MG63 (cell line): ENCODE measurements at regions not wholly inside any gene's neighbourhood (a gene's known extent, or its start where the extent isn't known, plus 50 kb on each side); places are given as distances from the start of the nearest gene placed in this dataset.

Experiments
- DNase-seq: peaks from one replicate; pipeline ENCODE4 v3.0.0-alpha.2; 2020
- H3K27me3 ChIP-seq: fragments of 250-450 bp; sonication (Bioruptor Pico); 2 replicates; pipeline ENCODE4 v1.5.1; 2020; ENCODE audit warnings: mild to moderate bottlenecking, moderate library complexity
- H3K36me3 ChIP-seq: fragments of 250-450 bp; sonication (Bioruptor Pico); 2 replicates; pipeline ENCODE4 v1.5.1; 2020; ENCODE audit warnings: mild to moderate bottlenecking, moderate library complexity
- H3K4me3 ChIP-seq: fragments of 250-450 bp; sonication (Bioruptor Pico); 2 replicates; pipeline ENCODE4 v1.5.1; 2020; ENCODE audit warnings: mild to moderate bottlenecking, moderate library complexity
- H3K9me3 ChIP-seq: fragments of 250-450 bp; sonication (Bioruptor Pico); 2 replicates; pipeline ENCODE4 v1.5.1; 2020; ENCODE audit warnings: mild to moderate bottlenecking, moderate library complexity

DNA sequence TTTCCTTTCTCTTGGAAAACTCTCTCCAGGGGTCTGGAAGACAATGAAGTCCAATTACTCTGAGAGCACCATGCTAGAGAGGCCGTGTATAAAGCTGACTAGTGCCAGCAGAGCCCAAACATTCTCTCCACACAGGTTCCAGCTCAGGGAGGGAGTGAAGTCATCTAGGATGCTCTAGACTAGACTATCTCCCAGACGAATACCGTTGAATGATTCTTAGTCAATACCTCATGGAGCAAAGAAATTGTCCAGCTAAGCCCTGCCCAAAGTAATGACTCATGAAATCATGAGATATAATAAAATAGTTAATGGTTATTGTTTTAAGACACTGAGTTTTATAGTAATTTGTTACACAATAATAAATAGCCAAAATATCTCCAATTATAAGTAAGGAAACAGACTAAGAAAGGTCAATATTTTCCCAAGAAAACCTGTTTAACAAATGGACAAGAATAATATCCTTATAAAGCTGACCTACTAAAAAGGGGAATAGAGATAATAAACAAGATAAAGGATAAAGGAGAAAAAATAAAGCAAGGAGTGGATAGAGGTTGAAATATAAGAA, 163.9 kb upstream of the LRRC7 start:
- no peak overlapping the region for H3K4me3 ChIP-seq
- H3K36me3 ChIP-seq, result no peaks in the 10 kb centered on the region
- DNase-seq, result no peak
- H3K27me3 ChIP-seq, result no peaks in the 10 kb centered on the region
- H3K9me3 ChIP-seq, result no peaks in the 10 kb centered on the region

DNA sequence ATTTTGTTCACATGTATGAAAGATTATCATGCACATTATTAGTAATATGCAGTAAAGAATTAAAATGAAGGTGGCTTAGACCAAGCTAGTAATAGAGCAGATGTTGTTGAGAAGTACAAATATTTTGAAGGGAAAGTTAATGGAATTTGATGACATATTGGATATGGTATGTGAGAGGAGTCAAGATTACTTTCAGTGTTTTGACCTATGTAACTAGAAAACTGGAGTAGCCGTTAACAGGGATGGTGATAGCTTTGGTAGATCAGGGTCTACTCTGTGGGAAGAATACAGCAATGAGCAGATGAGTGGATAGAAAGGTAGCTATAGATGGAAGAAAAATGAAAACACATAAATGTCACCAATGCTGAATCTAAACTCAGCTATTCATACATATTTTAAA, 163.2 kb upstream of the LRRC7 start:
- no peaks in the 10 kb centered on the region for H3K9me3 ChIP-seq
- no peak overlapping the region for H3K4me3 ChIP-seq
- no peak for DNase-seq

DNA sequence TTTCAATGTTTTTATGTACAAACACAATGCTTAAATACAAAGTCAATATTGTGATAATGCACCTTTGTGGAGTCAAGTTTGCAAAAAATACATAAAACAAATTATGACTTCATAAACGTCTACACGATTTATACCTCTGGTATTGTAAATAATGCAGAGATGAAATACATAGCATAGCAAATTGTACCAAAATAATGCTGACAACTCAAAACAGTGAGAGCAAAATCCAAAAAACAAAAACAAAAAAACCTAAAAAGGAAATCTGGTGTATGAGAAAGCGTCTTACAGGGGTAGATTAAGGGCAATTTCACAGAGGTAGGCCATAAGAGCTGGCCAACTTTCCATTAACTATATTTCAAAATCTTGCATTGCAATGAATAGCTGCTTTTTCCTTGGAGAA, 161.5 kb upstream of the LRRC7 start:
- DNase-seq, result no peak
- Histone ChIP-seq H3K9me3 (no peaks in the 10 kb centered on the region), H3K4me3 (no peak overlapping the region), H3K27me3 (no peaks in the 10 kb centered on the region), H3K36me3 (no peaks in the 10 kb centered on the region)

More for the DNA sequence above, 163.2 kb upstream of the LRRC7 start:
- Histone ChIP-seq H3K27me3 (no peaks in the 10 kb centered on the region), H3K36me3 (no peaks in the 10 kb centered on the region)

DNA sequence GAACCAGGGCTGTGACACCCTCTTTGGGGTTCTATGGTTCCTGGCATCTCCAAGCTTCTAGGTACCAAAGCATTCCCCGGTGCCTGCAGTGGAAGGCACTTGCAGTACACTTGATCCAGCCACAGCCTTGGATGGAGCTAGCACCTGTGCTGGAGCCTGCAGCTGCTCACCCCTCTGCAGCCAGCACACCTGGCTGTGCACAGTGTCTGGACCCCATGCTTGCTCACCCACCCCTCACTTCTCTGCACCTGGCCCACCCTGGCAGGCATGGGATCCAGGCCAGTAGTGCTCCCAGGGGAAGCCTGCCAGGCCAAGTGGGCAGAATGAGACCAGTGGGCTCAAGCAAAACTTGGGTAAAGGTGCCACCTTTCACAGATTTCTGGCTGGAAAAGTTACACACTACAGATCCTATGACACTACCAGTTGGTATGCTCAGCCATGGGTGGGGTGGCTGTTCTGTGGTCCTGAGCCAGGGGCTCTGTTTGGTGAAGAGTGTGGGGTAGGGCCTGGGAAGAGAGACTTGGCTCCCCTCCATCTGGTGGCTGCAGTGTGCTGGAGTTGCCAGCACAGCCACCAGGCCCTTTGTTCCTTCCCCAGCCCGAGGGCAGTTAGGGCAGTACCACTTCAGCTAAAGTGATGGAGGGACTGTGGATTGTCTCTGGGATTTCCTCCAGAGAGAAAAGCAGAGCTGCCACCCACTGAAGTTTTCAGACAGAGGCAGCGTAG, 157.8 kb upstream of the LRRC7 start:
- Histone ChIP-seq H3K36me3 (no peaks in the 10 kb centered on the region), H3K27me3 (no peaks in the 10 kb centered on the region), H3K9me3 (no peaks in the 10 kb centered on the region), H3K4me3 (no peak overlapping the region)
- DNase-seq, result no peak

DNA sequence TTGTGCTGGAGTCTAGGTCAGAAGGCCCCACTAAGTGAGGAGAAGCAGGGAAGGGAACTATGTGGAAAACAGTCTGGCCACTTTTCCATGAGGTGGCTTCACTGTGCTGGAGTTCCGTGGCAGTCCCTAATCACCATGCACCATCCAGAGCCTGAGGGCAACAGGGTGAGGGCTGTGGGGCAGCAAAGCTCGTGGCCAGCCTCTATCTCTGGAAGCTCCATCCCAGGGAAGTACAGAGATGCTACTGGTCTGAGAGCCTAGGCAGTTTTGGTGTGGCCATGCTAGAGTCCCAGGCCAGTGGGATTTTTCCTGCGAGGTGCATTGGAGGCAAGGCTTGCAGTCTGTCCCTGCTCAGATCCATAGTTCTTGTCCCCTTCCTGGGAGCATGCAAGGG, 157.3 kb upstream of the LRRC7 start:
- Histone ChIP-seq H3K4me3 (no peak overlapping the region), H3K9me3 (no peaks in the 10 kb centered on the region), H3K36me3 (no peaks in the 10 kb centered on the region), H3K27me3 (no peaks in the 10 kb centered on the region)
- DNase-seq, result no peak

DNA sequence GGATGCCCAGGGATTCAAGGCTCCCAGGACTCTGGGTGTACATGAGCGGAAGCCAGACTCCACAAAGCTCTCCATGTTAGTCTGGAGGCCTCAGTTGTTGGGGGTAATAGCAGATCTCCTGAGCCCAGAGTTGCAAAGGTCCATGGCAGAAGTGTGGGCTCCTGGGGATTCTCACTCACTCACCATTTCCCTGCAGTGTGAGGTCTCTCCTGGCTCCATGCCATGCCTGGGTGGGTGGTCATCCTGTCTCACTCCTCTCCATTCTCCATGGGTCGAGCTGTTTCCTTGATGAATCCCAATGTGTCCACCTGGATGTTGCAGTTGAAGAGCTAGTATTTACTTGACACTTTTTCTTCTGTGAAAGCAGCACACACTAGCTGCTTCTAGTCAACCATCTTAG, 156.8 kb upstream of the LRRC7 start:
- Histone ChIP-seq H3K27me3 (no peaks in the 10 kb centered on the region), H3K9me3 (no peaks in the 10 kb centered on the region), H3K36me3 (no peaks in the 10 kb centered on the region), H3K4me3 (no peak overlapping the region)
- no peak for DNase-seq

DNA sequence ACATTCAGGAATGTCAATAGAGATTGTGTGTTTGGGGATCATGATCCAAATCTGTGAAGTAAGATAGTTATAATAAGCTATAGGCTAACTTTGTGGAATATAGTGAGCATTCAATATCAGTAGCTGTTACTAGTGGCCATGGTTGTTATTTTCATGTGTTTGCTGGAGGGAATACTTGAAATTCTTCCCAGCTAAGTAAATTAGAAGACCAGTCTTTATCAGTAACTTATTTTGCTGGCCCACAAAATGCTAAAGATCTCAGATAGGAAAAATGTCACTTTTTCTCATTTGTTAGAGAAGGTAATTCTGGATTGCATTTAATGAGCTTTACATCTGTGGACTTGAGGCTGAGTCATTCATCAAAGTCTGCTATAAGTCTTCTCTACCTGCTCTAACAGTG, 156.1 kb upstream of the LRRC7 start:
- DNase-seq, result no peak

DNA sequence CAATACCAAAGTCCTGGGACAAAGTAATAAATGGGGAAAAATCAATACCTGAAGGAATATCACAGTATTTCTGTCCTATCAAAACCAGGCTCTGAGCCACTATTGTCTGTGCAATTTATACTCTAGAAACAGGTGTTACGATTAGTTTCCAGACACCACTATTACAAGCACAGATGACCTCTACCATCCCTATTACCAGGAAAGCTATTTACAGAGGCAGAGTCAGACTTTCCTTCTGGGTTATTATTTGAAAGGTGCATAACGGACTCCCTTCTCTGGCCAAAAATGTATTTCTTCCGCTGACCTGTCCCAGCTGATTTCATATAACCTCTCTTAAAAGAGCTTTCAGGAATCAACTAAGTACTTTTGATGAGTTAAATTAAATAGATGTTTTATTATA, 154.6 kb upstream of the LRRC7 start:
- Histone ChIP-seq H3K4me3 (no peak overlapping the region), H3K36me3 (no peaks in the 10 kb centered on the region)

More for the DNA sequence above, 156.1 kb upstream of the LRRC7 start:
- H3K36me3 ChIP-seq, result no peaks in the 10 kb centered on the region
- H3K4me3 ChIP-seq, result no peak overlapping the region
- H3K27me3 ChIP-seq, result no peaks in the 10 kb centered on the region
- no peaks in the 10 kb centered on the region for H3K9me3 ChIP-seq

DNA sequence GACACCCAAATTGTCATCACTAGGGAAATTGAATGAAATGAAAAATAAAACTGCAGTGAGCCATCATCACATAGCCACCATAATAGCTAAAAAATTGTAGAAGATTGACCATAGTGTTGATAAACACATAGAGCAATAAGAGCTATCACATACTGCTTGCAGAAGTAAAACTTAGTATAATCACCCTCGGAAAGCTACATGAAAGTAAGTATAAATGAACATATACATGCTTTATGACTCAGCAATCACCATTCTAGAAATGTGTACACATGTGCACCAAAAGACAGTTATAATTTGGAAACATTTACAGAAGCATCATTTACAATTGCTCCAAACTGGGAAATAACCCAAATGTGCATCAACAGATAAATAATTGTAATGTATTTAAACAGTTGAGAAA, 153.1 kb upstream of the LRRC7 start:
- Histone ChIP-seq H3K4me3 (no peak overlapping the region), H3K9me3 (no peaks in the 10 kb centered on the region), H3K36me3 (no peaks in the 10 kb centered on the region), H3K27me3 (no peaks in the 10 kb centered on the region)
- no peak for DNase-seq

More for the DNA sequence above, 154.6 kb upstream of the LRRC7 start:
- no peaks in the 10 kb centered on the region for H3K27me3 ChIP-seq
- H3K9me3 ChIP-seq, result no peaks in the 10 kb centered on the region
- no peak for DNase-seq

DNA sequence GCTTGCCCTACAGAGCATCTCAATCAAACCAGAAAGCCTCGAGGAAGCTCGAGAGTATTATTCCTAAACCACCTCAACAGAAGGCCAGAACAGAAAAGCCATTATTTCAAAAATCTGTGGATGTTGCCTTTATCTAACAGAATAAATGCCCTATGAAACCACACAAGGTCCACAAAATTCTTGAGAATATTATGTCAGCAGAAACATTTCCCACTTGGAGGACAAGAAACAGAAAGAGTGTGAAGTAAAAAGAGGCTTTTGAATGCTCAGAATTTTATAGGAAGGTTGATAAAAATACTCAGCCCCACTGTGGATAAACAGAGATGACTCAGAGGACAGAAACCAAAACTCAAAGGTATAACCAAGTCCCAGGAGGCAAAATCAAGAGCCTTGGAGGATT, 146.4 kb upstream of the LRRC7 start:
- Histone ChIP-seq H3K9me3 (no peaks in the 10 kb centered on the region), H3K36me3 (no peaks in the 10 kb centered on the region), H3K27me3 (no peaks in the 10 kb centered on the region), H3K4me3 (no peak overlapping the region)
- DNase-seq, result no peak

DNA sequence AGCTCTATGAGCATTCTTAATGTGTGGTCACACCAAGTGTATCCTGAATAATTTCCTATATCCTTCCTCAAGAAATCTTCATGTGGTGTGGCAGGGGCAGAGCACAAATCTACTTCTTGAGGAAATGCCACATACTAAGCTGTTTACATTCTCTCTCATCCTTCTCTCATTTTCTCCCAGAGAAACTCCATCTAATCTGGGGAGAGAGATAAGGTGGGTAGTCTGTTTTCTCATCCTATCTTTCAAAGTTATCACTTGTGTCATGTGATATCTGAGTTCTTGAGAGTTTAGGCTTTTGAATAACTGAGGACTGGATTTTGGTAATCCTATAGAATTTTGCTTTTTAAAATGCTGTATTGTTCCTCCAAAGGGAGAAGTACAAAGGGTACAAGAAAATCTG, 141.9 kb upstream of the LRRC7 start:
- Histone ChIP-seq H3K9me3 (no peaks in the 10 kb centered on the region), H3K27me3 (no peaks in the 10 kb centered on the region), H3K36me3 (no peaks in the 10 kb centered on the region), H3K4me3 (no peak overlapping the region)
- no peak for DNase-seq

DNA sequence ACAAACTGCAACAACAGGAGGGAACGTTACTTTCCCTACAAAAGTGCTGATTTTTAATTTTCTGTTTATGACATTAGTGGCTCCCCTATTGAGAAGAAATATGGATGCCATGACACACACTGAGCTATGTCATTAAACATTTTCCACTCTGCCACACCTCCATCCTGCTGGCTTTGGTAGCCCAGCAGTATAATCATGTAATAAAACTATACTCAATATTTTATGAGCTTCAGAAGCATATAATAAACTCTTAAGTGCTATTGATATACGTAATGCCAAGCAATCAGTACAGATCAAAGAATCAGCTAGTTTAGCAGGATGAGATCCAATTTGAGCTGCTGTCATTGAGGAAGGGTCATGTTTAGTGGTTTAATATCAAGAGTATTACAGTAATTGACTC, 141.3 kb upstream of the LRRC7 start:
- H3K36me3 ChIP-seq, result no peaks in the 10 kb centered on the region
- no peaks in the 10 kb centered on the region for H3K27me3 ChIP-seq
- no peak overlapping the region for H3K4me3 ChIP-seq
- no peaks in the 10 kb centered on the region for H3K9me3 ChIP-seq
- no peak for DNase-seq

DNA sequence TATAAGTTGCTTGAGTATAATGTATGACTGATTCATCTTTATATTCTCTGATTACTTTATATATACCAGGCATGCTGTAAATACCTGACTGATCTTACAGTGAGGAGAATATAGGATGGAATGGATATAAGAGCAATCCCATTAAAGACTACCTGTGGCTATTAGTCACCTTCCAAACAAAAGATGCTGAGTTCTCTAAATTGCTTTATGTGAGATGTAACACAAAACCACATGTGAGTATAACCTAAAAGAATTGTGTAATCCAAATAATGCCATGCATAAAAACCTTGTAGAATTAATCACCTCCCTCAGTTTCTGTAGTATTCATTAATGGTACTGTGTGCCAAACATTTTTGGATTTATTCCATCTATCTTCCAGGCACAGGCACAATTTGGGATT, 134.6 kb upstream of the LRRC7 start:
- Histone ChIP-seq H3K27me3 (no peaks in the 10 kb centered on the region), H3K36me3 (no peaks in the 10 kb centered on the region), H3K4me3 (no peak overlapping the region), H3K9me3 (no peaks in the 10 kb centered on the region)
- DNase-seq, result no peak

DNA sequence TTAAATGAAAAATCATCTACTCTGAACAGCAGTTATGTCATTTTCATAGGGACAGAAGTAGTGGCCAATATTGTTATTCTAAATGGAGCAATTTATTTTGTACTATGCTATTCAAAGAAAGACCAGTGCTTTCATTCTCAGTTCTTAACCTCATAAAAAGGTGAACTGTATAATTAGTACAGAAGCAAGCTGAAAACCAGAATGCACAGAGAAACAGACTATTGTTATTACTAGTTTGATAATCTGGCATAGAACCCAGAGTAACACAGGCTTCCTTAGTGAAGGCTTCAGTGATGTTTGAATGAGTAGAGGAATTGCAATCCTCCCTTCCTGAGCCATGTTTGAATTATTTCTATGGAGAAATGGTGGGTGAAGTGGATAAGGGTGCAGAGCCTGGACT, 131.6 kb upstream of the LRRC7 start:
- no peak overlapping the region for H3K4me3 ChIP-seq
- H3K9me3 ChIP-seq, result no peaks in the 10 kb centered on the region
- H3K36me3 ChIP-seq, result no peaks in the 10 kb centered on the region
- no peaks in the 10 kb centered on the region for H3K27me3 ChIP-seq
- DNase-seq, result no peak

DNA sequence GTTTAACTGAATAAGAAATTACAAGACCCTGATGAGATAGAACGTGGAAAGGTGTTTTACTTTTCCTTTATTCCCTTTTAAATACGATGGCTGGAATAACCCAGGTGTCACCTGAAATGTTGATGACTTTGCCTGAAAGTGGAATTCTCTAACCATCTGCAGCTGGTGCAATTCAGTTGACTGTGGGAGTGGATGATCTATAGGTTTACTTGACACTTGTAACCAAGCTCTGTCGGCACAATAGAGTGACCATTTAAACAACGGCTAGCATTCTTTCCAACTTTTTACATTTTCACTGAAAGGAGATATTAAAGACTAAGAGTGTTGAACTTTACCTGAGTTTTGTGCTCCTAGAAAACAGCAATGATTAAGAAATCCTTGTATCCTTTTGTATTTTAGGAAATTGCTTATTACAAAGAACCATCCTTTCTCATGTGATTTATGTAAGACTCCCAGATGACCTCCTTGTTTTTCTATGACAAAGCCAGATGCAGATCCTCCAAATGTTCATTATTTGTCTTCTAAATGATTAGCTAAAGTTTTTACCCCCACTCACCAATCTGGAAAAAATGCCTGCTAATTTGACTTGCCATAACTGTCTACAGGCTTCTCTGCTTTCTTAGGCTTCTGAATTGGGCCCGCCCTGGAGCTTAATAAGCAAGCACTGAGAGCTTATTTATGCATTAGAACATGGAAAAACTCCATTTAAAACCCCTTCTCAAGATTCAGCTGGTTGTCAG, 129.5 kb upstream of the LRRC7 start:
- Histone ChIP-seq H3K27me3 (no peaks in the 10 kb centered on the region), H3K9me3 (no peaks in the 10 kb centered on the region), H3K4me3 (no peak overlapping the region), H3K36me3 (no peaks in the 10 kb centered on the region)
- DNase-seq, result no peak

DNA sequence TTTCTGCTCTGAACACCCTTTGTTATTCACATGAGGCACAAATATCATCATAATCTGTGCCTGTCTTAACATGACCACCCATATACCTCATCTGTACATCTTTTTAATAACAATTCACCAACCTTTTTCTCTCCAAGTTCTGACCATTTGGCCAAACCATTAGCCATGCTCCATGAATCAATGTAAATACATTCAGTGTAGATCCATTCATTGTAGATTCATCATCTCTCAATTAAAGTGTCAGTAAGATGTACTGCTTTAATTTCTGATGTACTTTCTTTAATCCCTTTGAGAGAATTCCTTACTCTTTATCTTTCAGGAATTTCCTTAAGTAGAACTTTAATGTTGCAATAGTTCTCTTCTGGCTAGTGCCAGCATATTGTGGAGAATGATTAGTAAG, 126.2 kb upstream of the LRRC7 start:
- H3K9me3 ChIP-seq, result no peaks in the 10 kb centered on the region
- DNase-seq, result no peak
- H3K4me3 ChIP-seq, result no peak overlapping the region
- H3K36me3 ChIP-seq, result no peaks in the 10 kb centered on the region
- H3K27me3 ChIP-seq, result no peaks in the 10 kb centered on the region

DNA sequence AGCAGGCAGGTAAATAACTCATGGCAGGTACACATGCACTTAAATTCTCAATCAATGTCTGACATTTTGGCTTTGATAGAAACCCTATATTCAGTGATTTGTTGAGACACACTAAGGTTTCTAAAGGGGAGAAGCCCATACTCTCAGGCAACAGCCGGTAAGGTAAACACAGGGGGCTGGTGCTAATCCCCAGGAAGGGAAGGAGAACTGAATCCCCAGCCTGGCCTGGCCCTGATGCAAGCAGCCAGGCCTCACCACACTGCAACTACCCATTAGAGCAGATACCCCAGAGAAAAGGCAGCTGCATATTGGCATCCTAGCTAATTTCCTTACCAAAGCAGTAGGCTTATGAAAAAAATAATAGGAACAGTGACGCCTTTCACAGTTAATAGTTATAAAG, 116.5 kb upstream of the LRRC7 start:
- no peak for DNase-seq
- no peaks in the 10 kb centered on the region for H3K27me3 ChIP-seq
- no peaks in the 10 kb centered on the region for H3K36me3 ChIP-seq
- no peaks in the 10 kb centered on the region for H3K9me3 ChIP-seq
- no peak overlapping the region for H3K4me3 ChIP-seq

DNA sequence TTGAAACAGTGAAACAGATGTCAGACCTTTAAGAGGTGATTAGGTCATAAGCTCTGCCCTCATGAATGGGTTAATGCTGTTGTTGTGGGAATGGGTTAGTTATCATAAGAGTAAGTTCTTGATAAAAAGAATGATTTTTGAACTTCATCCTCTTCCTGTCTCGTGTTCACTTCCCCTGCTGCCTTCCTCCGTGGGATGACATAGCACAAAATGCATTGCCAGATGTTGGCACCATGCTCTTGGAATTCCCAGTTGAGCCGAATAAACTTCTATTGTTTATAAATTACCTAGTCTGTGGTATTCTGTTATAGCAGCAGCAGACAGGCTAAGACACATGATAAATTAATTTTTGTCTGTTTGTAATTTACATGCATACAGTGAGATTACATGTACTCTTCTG, 112.0 kb upstream of the LRRC7 start:
- no peak for DNase-seq
- no peaks in the 10 kb centered on the region for H3K36me3 ChIP-seq
- no peaks in the 10 kb centered on the region for H3K27me3 ChIP-seq
- H3K4me3 ChIP-seq, result no peak overlapping the region
- no peaks in the 10 kb centered on the region for H3K9me3 ChIP-seq
